ENCODE measurements at regions not wholly inside any gene's neighbourhood (a gene's known extent, or its start where the extent isn't known, plus 50 kb on each side); places are given as distances from the start of the nearest gene placed in this dataset.
"Not testable (repeated sequence)": the region's sequence is repeated elsewhere in the genome, so short reads cannot be mapped to it uniquely, and the experiment has no call there.

- in situ Hi-C loops (cut with MboI; ENCODE audit: low pct_unique_long_range_greater_than_20kb, low sequenced_read_pairs); DNase-seq: not testable (repeated sequence)
Observed at GRCh38 chr16:79984149-79984548, 383.6 kb upstream of the MAF start.

GRCh38 chr16:79982862-79983261 lies 382.3 kb upstream of the MAF start:
- DNase-seq = no peak
- in situ Hi-C loops (cut with MboI; ENCODE audit: low pct_unique_long_range_greater_than_20kb, low sequenced_read_pairs) = no loop called here

DNA sequence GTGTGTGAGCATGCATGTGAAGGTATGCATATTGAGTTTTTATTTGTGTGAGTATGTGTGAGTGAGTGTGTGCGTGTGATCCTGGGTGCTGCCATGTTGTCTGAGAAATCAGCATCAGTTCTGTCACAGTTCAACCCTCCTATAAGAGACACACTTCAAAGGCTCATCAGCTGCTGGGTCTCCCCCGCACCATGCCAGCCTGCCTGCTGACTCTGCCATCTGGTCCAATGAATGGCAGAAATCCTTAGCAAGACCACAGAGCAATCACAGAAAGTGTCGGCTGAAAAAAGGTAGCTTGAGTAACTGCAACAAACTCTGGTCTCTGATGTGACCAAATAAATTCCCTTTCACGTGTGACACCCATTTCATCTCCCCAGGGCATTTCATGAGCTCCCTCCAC lies 381.8 kb upstream of the MAF start:
- in situ Hi-C loops (cut with MboI; ENCODE audit: low pct_unique_long_range_greater_than_20kb, low sequenced_read_pairs) = no loop called here

DNA sequence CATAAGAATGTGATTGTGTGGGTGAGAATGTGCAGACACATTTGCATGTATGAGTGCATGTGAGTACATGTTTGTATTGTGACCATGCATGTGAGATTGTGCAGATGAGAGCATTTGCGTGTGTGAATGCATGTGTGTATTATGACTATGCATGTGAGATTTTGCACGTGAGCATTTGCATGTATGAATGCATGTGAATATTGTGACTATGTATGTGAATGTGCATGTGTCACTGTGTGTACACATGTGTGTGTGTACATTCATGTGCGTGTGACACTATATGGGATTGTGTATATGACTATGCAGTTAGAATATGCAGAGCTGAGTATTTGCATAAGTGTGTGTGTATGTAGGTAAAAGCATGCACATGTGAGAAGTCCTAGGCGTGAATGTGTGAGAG lies 381.3 kb upstream of the MAF start:
- in situ Hi-C loops (cut with MboI; ENCODE audit: low pct_unique_long_range_greater_than_20kb, low sequenced_read_pairs) = no loop called here
- no peak for DNase-seq

More for the DNA sequence above, 381.8 kb upstream of the MAF start:
- DNase-seq = no peak

DNA sequence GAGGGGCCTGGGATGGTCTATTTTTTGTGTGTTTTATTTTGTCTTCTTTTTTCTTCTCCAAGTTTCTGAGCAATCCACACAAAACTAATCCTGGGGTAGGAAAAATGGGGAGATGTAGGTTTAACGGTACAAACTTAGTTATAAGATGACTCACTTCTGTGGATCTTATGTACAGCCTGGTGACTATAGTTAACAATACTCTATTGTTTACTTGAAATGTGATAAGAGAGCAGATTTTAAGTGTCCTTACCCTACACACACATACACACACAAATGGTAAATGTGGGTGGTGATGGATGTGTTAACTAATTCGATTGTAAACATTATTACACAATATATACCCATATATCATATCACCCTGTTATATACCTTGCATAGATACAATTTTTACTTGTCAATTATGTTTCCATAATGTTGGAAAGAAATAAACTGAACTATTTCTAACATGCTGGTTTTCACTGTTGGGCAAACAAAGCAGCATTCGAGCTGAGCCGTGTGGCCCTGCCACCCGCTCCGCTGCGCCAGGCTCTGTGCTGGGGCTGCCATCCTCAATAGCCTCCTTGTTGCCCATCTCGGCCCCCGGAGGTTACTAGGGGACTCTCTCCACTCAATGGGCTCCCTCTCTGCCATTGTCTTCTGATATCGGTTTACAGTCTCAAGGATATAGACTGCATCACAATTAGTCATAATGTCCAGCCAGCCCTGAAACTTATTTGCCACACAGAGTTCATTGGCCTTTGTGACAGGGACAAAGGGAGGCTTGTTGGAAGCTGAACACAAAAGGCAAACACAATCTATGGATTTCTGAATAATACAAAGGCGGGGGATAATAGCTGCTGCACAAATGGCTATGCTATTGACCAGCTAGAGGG lies 380.3 kb upstream of the MAF start:
- no peak for DNase-seq
- in situ Hi-C loops (cut with MboI; ENCODE audit: low pct_unique_long_range_greater_than_20kb, low sequenced_read_pairs) = no loop called here

DNA sequence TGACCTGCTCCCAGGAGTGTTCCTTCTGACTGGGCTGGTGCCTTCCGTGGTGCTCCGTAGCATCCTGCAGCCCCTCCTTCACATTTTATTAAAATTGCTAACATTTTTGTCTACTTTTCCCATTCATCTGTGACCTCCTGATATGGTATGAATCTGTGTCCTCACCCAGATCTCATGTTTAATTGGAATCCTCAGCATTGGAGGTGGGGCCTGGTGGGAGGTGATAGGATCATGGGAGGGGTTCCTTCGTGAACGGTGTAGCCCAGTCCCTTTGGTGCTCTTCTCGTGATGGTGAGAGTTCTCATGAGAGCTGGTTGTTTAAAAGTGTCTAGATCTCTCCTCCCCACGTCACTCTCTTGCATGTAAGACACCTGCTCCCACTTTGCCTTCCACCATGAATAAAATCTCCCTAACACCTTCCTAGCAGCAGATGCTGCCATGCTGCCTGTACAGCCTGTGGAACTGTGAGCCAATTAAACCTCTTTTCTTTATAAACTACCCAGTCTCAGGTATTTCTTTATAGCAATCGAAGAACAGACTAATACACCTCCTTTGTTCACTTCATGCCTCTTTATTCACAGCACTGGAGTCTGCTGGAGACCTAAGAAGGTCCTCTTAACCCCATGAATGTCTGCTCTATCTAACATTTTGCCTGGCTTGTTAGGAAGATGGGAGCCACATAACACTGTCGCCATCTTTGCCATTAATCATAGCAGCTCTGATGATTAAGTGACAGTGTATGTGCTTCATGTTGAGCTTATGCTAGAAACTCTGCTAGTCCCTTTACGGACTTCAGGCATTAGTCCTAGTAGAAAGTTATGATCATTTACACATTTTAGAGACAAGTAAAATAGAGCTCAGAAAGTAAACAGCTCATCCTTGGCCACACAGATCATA lies 377.7 kb upstream of the MAF start:
- no peak for DNase-seq

GRCh38 chr16:79973320-79973719 lies 372.8 kb upstream of the MAF start:
- no peak for DNase-seq
- in situ Hi-C loops (cut with MboI; ENCODE audit: low pct_unique_long_range_greater_than_20kb, low sequenced_read_pairs) = no loop called here

More for the DNA sequence above, 377.7 kb upstream of the MAF start:
- in situ Hi-C loops (cut with MboI; ENCODE audit: low pct_unique_long_range_greater_than_20kb, low sequenced_read_pairs) = no loop called here

- DNase-seq = no peak
- in situ Hi-C loops (cut with MboI; ENCODE audit: low pct_unique_long_range_greater_than_20kb, low sequenced_read_pairs) = no loop called here
Observed at GRCh38 chr16:79972053-79972704, 371.6 kb upstream of the MAF start.

DNA sequence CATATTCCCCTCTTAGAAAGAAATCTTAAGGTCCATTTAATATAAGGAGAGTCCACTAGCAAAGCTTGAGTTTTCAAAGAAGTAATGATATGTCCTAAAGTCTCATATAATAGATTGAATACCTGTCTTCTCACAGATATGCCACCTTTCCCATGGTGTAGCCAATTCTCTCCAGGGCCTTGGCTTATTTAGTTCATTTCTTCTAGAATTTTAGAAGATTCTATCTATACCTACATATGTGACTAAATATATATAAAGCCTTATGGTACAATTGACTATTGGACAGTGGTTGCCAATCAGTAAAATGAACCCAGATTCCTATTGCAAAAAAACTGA lies 370.7 kb upstream of the MAF start:
- in situ Hi-C loops (cut with MboI; ENCODE audit: low pct_unique_long_range_greater_than_20kb, low sequenced_read_pairs) = no loop called here
- no peak for DNase-seq

DNA sequence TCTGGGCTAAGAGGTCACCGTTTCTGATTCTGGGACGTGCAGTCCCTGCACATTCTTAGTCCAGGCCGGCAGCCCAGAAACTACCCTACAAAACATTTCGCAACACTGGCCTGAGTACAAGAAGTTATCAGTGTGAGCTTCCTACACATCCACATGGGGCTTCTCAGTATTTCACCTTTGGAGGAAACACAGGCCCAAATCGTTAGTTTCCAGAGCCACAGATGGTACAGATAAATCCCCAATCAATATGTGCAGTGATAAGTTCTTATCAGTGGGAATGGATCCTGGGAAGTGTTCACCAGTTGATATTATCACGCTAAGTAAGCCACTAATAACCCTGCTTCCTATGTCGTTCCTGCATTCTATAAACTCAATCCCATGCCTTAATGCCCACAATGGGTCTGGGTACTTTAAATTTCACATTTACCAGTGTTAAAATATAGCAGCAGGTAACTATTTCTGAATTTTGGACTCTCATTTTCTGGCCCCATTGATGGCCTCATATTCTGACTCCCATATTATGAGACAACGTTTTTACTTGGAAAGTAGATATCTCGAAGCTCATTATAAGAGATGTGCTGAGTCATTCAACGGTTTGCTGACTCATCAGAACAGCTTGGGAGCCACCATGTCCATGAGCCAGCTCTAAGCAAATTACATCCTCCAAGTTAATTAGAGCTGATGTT lies 370.2 kb upstream of the MAF start:
- no peak for DNase-seq
- in situ Hi-C loops (cut with MboI; ENCODE audit: low pct_unique_long_range_greater_than_20kb, low sequenced_read_pairs) = no loop called here

GRCh38 chr16:79970087-79970486 lies 369.6 kb upstream of the MAF start:
- no peak for DNase-seq
- in situ Hi-C loops (cut with MboI; ENCODE audit: low pct_unique_long_range_greater_than_20kb, low sequenced_read_pairs) = no loop called here

DNA sequence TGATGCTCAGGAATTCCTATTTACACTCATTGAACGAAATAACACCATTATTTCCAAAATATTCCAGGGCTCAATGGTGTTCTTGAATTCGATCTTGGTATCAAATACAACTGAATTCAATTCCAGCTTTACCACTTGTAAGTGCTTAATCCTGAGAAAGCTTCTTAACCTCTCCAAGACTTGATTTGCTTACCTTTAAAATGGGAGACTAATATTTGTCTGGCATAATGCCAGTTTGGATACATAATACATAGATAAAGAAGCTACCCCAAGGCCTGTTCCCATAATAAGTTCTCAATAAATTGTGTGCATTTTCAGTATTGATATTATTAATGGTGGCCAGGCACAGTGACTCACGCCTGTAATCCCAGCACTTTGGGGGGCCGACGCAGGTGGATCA lies 368.9 kb upstream of the MAF start:
- no peak for DNase-seq
- in situ Hi-C loops (cut with MboI; ENCODE audit: low pct_unique_long_range_greater_than_20kb, low sequenced_read_pairs) = no loop called here

GRCh38 chr16:79966226-79966625 lies 365.7 kb upstream of the MAF start:
- in situ Hi-C loops (cut with MboI; ENCODE audit: low pct_unique_long_range_greater_than_20kb, low sequenced_read_pairs) = no loop called here

DNA sequence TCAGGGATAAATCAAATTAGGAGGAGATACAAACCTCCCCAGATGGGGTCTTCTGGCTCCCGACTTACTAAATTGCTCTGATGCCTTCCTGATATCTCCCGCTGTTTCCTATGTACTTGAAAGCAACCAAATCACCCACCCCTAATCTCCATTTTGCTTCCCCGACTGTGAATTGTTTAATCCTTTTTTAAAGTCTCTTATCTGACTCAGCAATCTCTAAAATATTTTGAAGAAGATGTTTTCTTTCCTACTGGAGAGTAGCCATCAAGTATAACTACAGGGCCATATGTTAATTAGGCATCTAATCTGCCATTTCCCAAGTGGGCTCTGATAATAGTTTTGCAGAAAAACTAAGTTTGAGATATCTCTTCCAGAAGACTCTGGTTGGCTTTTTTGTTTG lies 365.2 kb upstream of the MAF start:
- DNase-seq = no peak
- in situ Hi-C loops (cut with MboI; ENCODE audit: low pct_unique_long_range_greater_than_20kb, low sequenced_read_pairs) = no loop called here

More at GRCh38 chr16:79966226-79966625, 365.7 kb upstream of the MAF start:
- DNase-seq = no peak

DNA sequence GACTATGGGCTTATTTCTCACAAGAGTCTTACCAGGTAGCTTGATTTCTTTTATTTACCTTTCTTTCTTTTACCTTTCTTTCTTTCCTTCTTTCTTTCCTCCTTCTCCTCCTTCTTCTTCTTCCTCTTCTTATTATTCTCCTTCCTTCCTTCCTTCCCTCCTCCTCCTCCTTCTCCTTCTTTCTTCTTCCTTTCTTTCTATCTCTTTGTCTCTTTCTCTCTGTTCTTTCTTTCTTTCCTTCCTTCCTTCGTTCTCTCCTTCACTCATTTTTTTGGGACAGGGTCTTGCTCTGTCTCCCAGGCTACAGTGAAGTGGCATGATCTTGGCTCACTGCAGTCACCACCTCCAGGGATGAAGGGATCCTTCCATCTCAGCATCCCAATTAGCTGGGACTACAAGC lies 363.6 kb upstream of the MAF start:
- no peak for DNase-seq
- in situ Hi-C loops (cut with MboI; ENCODE audit: low pct_unique_long_range_greater_than_20kb, low sequenced_read_pairs) = no loop called here

- no peak for DNase-seq
- in situ Hi-C loops (cut with MboI; ENCODE audit: low pct_unique_long_range_greater_than_20kb, low sequenced_read_pairs) = no loop called here
Observed at GRCh38 chr16:79962962-79963361, 362.4 kb upstream of the MAF start.

DNA sequence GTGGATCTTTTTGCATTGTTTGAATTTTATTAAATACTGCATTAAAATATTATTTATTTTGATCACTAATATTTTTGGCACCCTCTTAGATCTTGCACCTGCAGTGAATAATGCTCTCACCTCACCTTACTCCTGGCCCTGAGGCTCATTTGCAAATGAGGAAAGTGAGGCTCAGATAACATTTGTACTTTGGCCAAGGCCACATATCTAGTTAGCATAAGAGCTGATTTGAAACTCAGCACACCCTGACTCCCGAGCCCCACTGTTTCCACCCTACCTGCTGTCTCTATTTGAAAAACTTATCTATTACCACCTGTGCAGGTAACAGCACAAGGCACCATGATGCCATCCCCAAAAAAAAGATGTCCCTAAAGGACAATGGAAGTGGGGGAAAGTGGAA lies 358.7 kb upstream of the MAF start:
- in situ Hi-C loops (cut with MboI; ENCODE audit: low pct_unique_long_range_greater_than_20kb, low sequenced_read_pairs) = no loop called here
- DNase-seq = no peak

- no peak for DNase-seq
- in situ Hi-C loops (cut with MboI; ENCODE audit: low pct_unique_long_range_greater_than_20kb, low sequenced_read_pairs) = no loop called here
Observed at GRCh38 chr16:79954921-79955705, 354.6 kb upstream of the MAF start.
